OCI-LY1 (cell line): ENCODE measurements at regions not wholly inside any gene's neighbourhood (a gene's known extent, or its start where the extent isn't known, plus 50 kb on each side); places are given as distances from the start of the nearest gene placed in this dataset.
"Not testable (repeated sequence)": the region's sequence is repeated elsewhere in the genome, so short reads cannot be mapped to it uniquely, and the experiment has no call there.

Source experiments
- H2AFZ ChIP-seq: fragments of 200-600 bp; sonication (generic), shearing (Covaris generic); 2 replicates; pipeline ENCODE4 v1.6.0; 2014; ENCODE audit warnings: antibody characterized with exemption, mild to moderate bottlenecking, low read length
- H3F3A ChIP-seq: fragments of 200-600 bp; sonication (generic), shearing (Covaris generic); 2 replicates; pipeline ENCODE4 v1.6.0; 2014; ENCODE audit warnings: mild to moderate bottlenecking, antibody characterized with exemption, low read length, moderate library complexity; ENCODE audit not compliant: insufficient read depth
- H3K27ac ChIP-seq: fragments of 200-600 bp; sonication (generic); 2 replicates; pipeline ENCODE4 v1.5.1; 2014; ENCODE audit warnings: low read length, mixed run types, mild to moderate bottlenecking, low read depth; ENCODE audit not compliant: poor library complexity, severe bottlenecking
- H3K27me3 ChIP-seq: fragments of 200-600 bp; sonication (generic); 2 replicates; pipeline ENCODE4 v1.6.0; 2014; ENCODE audit warnings: antibody characterized with exemption, mild to moderate bottlenecking, low read length, moderate library complexity; ENCODE audit not compliant: insufficient read depth
- H3K36me3 ChIP-seq: fragments of 200-600 bp; sonication (generic); 2 replicates; pipeline ENCODE4 v1.6.1; 2014; ENCODE audit warnings: mild to moderate bottlenecking, antibody characterized with exemption, low read length, moderate library complexity, mixed read lengths; ENCODE audit not compliant: insufficient read depth
- H3K4me1 ChIP-seq: fragments of 200-600 bp; sonication (generic); 2 replicates; pipeline ENCODE4 v1.5.1; 2014; ENCODE audit warnings: mild to moderate bottlenecking, low read length, moderate library complexity; ENCODE audit not compliant: insufficient read depth, severe bottlenecking
- H3K4me2 ChIP-seq: fragments of 200-600 bp; sonication (generic), shearing (Covaris generic); 2 replicates; pipeline ENCODE4 v1.6.1; 2014; ENCODE audit warnings: low read length
- H3K4me3 ChIP-seq: fragments of 200-600 bp; sonication (generic); 2 replicates; pipeline ENCODE4 v1.5.1; 2014; ENCODE audit warnings: low read length, low read depth, mild to moderate bottlenecking, mixed read lengths; ENCODE audit not compliant: poor library complexity, severe bottlenecking
- H3K79me2 ChIP-seq: fragments of 200-600 bp; shearing (Covaris generic); 2 replicates; pipeline ENCODE4 v1.6.1; 2016; ENCODE audit warnings: mixed run types, low read length, mixed read lengths; ENCODE audit not compliant: insufficient read depth
- H3K9ac ChIP-seq: fragments of 200-600 bp; sonication (generic), shearing (Covaris generic); 2 replicates; pipeline ENCODE4 v1.6.1; 2014; ENCODE audit warnings: mild to moderate bottlenecking, low read length, mixed read lengths
- H3K9me2 ChIP-seq: fragments of 200-600 bp; sonication (generic), shearing (Covaris generic); 2 replicates; pipeline ENCODE4 v1.6.1; 2014; ENCODE audit warnings: low read depth, mild to moderate bottlenecking, low read length, mixed read lengths
- H3K9me3 ChIP-seq: fragments of 200-600 bp; shearing (Covaris generic); 2 replicates; pipeline ENCODE4 v1.6.1; 2014; ENCODE audit warnings: low read length, mixed read lengths
- H4K20me1 ChIP-seq: fragments of 200-600 bp; sonication (generic), shearing (Covaris generic); 2 replicates; pipeline ENCODE4 v1.6.0; 2016; ENCODE audit warnings: mild to moderate bottlenecking, low read length; ENCODE audit not compliant: insufficient read depth
- CTCF ChIP-seq: fragments of 200-600 bp; sonication (generic), shearing (Covaris generic); IDR thresholded peaks from 2 replicates; pipeline ENCODE4 v1.5.1; 2017; ENCODE audit warnings: mild to moderate bottlenecking, antibody characterized with exemption, low read length, moderate library complexity, mixed read lengths
- EZH2 ChIP-seq: fragments of 200-600 bp; sonication (generic), shearing (Covaris generic); IDR thresholded peaks from 2 replicates; pipeline ENCODE4 v1.8.0; 2017; ENCODE audit warnings: borderline replicate concordance, mixed run types, mild to moderate bottlenecking, antibody characterized with exemption, low read length, moderate library complexity, mixed read lengths

DNA sequence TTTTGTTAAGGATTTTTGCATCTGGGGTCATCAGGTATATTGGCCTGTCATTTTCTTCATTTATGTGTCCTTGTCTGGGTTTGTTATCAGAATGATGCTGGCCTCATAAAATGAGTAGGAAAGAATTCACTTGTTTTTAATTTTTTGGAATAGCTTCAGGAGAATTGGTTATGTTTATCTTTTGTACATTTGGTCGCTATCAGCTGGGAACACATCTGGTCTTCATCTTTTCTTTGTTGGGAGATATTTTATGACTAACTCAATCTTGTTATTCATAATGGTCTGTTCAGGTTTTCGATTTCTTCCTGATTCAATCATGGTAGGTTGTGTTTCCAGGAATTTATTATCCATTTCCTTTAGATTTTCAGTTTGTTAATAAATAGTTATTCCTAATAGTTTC lies 207.5 kb upstream of the ASCC3 start:
- no peaks in the 10 kb centered on the region for H3K4me1 ChIP-seq
- H3K27me3 ChIP-seq, result no peaks in the 10 kb centered on the region
- no peak overlapping the region for H3K4me3 ChIP-seq
- no peak overlapping the region for H2AFZ ChIP-seq
- H3K9ac ChIP-seq, result no peak overlapping the region
- H3K9me2 ChIP-seq, result no peaks in the 10 kb centered on the region
- H4K20me1 ChIP-seq, result no peaks in the 10 kb centered on the region
- H3K27ac ChIP-seq, result no peak overlapping the region
- H3K9me3 ChIP-seq, result 0 out of 2 replicates have a peak, but pooled peaks cover 2% of the 10 kb centered on the region
- H3K79me2 ChIP-seq, result no peaks in the 10 kb centered on the region
- TF ChIP-seq EZH2 (no peak), CTCF (no peak)
- H3K36me3 ChIP-seq, result no peaks in the 10 kb centered on the region
- H3K4me2 ChIP-seq, result no peak overlapping the region
- H3F3A ChIP-seq, result no peaks in the 10 kb centered on the region

- Histone ChIP-seq H3F3A (no peaks in the 10 kb centered on the region), H3K4me3 (no peak overlapping the region), H3K4me1 (no peaks in the 10 kb centered on the region), H3K9me3 (0 out of 2 replicates have a peak, but pooled peaks cover 2% of the 10 kb centered on the region), H3K27me3 (no peaks in the 10 kb centered on the region), H3K9me2 (no peaks in the 10 kb centered on the region), H4K20me1 (no peaks in the 10 kb centered on the region), H3K27ac (no peak overlapping the region), H3K79me2 (no peaks in the 10 kb centered on the region), H2AFZ (no peak overlapping the region), H3K9ac (no peak overlapping the region), H3K36me3 (no peaks in the 10 kb centered on the region), H3K4me2 (no peak overlapping the region)
- no peak for TF ChIP-seq EZH2
- no peak for TF ChIP-seq CTCF
Observed at GRCh38 chr6:101089640-101090039, 208.5 kb upstream of the ASCC3 start.

DNA sequence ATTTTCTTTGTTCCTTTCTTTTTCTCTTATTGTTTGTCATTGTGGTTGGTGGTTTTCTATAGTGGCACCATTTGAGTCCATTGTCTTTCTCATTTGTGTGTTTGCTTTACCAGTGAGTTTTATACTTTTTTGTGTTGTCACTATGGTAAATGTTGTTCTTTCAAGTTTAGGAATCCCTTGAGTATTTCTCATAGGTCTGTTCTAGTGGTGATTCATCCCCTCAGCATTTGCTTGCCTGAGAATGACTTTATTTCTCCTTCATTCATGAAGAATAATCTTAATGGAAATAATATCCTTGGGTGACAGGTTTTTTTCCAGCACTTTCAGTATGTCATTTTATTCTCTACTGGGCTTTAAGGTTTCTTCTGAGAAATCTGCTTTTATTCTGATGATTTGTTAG lies 209.2 kb upstream of the ASCC3 start:
- Histone ChIP-seq H2AFZ (no peak overlapping the region), H3K9me3 (0 out of 2 replicates have a peak, but pooled peaks cover 2% of the 10 kb centered on the region), H4K20me1 (no peaks in the 10 kb centered on the region), H3K27me3 (no peaks in the 10 kb centered on the region), H3K27ac (no peak overlapping the region), H3F3A (no peaks in the 10 kb centered on the region), H3K4me1 (no peaks in the 10 kb centered on the region), H3K4me3 (no peak overlapping the region), H3K36me3 (no peaks in the 10 kb centered on the region), H3K9me2 (no peaks in the 10 kb centered on the region), H3K79me2 (no peaks in the 10 kb centered on the region), H3K4me2 (no peak overlapping the region), H3K9ac (no peak overlapping the region)
- no peak for TF ChIP-seq CTCF
- no peak for TF ChIP-seq EZH2

DNA sequence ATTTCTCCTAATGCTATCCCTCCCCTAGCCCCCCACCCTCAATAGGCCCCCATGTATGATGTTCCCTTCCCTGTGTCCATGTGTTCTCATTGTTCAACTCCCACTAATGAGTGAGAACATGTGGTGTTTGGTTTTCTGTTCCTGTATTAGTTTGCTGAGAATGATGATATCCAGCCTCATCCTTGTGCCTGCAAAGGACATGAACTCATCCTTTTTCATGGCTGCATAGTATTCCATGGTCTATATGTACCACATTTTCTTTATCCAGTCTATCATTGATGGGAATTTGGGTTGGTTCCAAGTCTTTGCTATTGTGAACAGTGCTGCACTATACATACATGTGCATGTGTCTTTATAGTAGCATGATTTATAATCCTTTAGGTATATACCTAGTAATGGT lies 217.5 kb upstream of the ASCC3 start:
- not testable (repeated sequence) for H3K4me1 ChIP-seq, H3K27ac ChIP-seq, H3K9ac ChIP-seq, H3K4me3 ChIP-seq, H3K9me3 ChIP-seq, H3K79me2 ChIP-seq, H3K27me3 ChIP-seq, H2AFZ ChIP-seq, H3K9me2 ChIP-seq, H3F3A ChIP-seq, H4K20me1 ChIP-seq, H3K36me3 ChIP-seq, H3K4me2 ChIP-seq
